Right lobe of liver (tissue), 4 donors: ENCODE measurements at regions not wholly inside any gene's neighbourhood (a gene's known extent, or its start where the extent isn't known, plus 50 kb on each side); places are given as distances from the start of the nearest gene placed in this dataset.

ENCODE experiments used
- CTCF ChIP-seq, 4 donors: fragments of 200-600 bp in 3 of 4; fragments of 450-650 bp in 1 of 4; IDR thresholded peaks; one replicate each; pipeline versions ENCODE4 v1.5.1 to v1.8.0; 2016 to 2022; ENCODE audit warnings: antibody characterized with exemption in 4 of 4, mild to moderate bottlenecking in 2 of 4
- POLR2A ChIP-seq: fragments of 450-650 bp; IDR thresholded peaks from one replicate; pipeline ENCODE4 v1.6.1; 2017; ENCODE audit warnings: antibody characterized with exemption, mild to moderate bottlenecking
- donor health status: DM: no; HTN: no; CAD: no.
- donor health status: DM: no; HTN: no; CAD: no.
- donor health status: DM: no; HTN: yes; CAD: no.

- TF ChIP-seq CTCF (IDR thresholded peaks at IDR 0.05) (no peak), POLR2A (no peak)
Measured at GRCh38 chr4:62344915-62345314, 1144.8 kb downstream of the ADGRL3 start.
